Endothelial cell of umbilical vein (primary cell): ENCODE measurements at regions not wholly inside any gene's neighbourhood (a gene's known extent, or its start where the extent isn't known, plus 50 kb on each side); places are given as distances from the start of the nearest gene placed in this dataset.

ENCODE experiments used
- BruUV-seq: library from RNA; stranded (reverse); fragments of 400-500 nt; replicated peaks from 2 replicates; lab custom pipeline; 2021; lab: Mats Ljungman, UMichigan
- CTCF ChIA-PET: fragments of 300-600, 350-600 bp; sonication (Branson Sonifier 250); formaldehyde crosslinking; loops from one replicate; lab custom pipeline; 2021; ENCODE audit warnings: antibody characterized with exemption, inconsistent platforms; lab: Charles Lee
- POLR2A ChIA-PET: fragments of 300-600, 350-600 bp; sonication (Branson Sonifier 250); formaldehyde crosslinking; loops from one replicate; lab custom pipeline; 2021; ENCODE audit warnings: antibody characterized with exemption, inconsistent platforms; lab: Charles Lee
- DNase-seq: peaks from one replicate; pipeline ENCODE4 v3.0.0-alpha.2; 2011; ENCODE audit warnings: low read depth, low spot score
- FAIRE-seq: peaks from 2 replicates; lab custom pipeline; 2011; peaks lifted over from hg19 to GRCh38; lab: Jason Lieb, UNC
- H2AFZ ChIP-seq: 2 replicates; pipeline ENCODE4 v1.6.0; 2012; ENCODE audit warnings: low read depth, low read length, control low read depth, inconsistent platforms
- H3K27ac ChIP-seq: 2 replicates; pipeline ENCODE4 v1.5.1; 2011; ENCODE audit warnings: low read depth, mild to moderate bottlenecking, control low read depth, low read length, moderate library complexity; ENCODE audit not compliant: insufficient read depth
- H3K27me3 ChIP-seq, 2 experiments: 2 replicates each; pipeline versions ENCODE4 v1.6.0 to v1.6.1; 2011; ENCODE audit warnings: low read length in 2 of 2, mixed read lengths in 1 of 2; ENCODE audit not compliant: control insufficient read depth in 2 of 2, insufficient read depth in 2 of 2
- H3K36me3 ChIP-seq, 2 experiments: 2 replicates in 1 of 2; 3 replicates in 1 of 2; pipeline ENCODE4 v1.5.1; 2011; ENCODE audit warnings: low read length in 2 of 2, mild to moderate bottlenecking in 1 of 2, moderate library complexity in 1 of 2; ENCODE audit not compliant: control insufficient read depth in 2 of 2, insufficient read depth in 2 of 2; ENCODE audit errors: extremely low read depth in 1 of 2
- H3K4me1 ChIP-seq: 3 replicates; pipeline ENCODE4 v1.5.1; 2011; ENCODE audit warnings: mild to moderate bottlenecking, low read length; ENCODE audit not compliant: control insufficient read depth, insufficient read depth; ENCODE audit errors: extremely low read depth
- H3K4me2 ChIP-seq: 2 replicates; pipeline ENCODE4 v1.6.1; 2011; ENCODE audit warnings: low read length, control low read depth, mixed read lengths; ENCODE audit not compliant: insufficient read depth
- H3K4me3 ChIP-seq, 3 experiments: fragments of 200-600 bp in 1 of 3; sonication (generic), shearing (Covaris generic) in 1 of 3; replicated peaks in 1 of 3; 2 replicates each; pipeline ENCODE4 v1.5.1; 2011 to 2016; ENCODE audit warnings: control low read depth in 3 of 3, low read length in 3 of 3, mild to moderate bottlenecking in 2 of 3, inconsistent platforms in 1 of 3, low read depth in 1 of 3, moderate library complexity in 1 of 3; ENCODE audit not compliant: insufficient read depth in 1 of 3
- H3K79me2 ChIP-seq: 2 replicates; pipeline ENCODE4 v1.6.0; 2012; ENCODE audit warnings: low read length, inconsistent platforms; ENCODE audit not compliant: control insufficient read depth, insufficient read depth
- H3K9ac ChIP-seq: replicated peaks from 2 replicates; pipeline ENCODE3; 2011; ENCODE audit warnings: low read length, control low read depth; ENCODE audit not compliant: insufficient read depth; ENCODE audit errors: extremely low read depth
- H3K9me1 ChIP-seq: replicated peaks from 3 replicates; pipeline ENCODE4 v1.6.0; 2011; ENCODE audit warnings: mild to moderate bottlenecking, low read length; ENCODE audit not compliant: control insufficient read depth, insufficient read depth; ENCODE audit errors: extremely low read depth
- H3K9me3 ChIP-seq: replicated peaks from 2 replicates; pipeline ENCODE4 v1.5.1; 2012; ENCODE audit warnings: low read length, inconsistent platforms; ENCODE audit not compliant: control insufficient read depth, insufficient read depth
- H4K20me1 ChIP-seq: replicated peaks from 2 replicates; pipeline ENCODE3; 2011; ENCODE audit warnings: mild to moderate bottlenecking, low read length; ENCODE audit not compliant: control insufficient read depth, insufficient read depth; ENCODE audit errors: extremely low read depth
- CTCF ChIP-seq, 2 donors: IDR thresholded peaks; 1 replicate in 1 of 2; 2 replicates in 1 of 2; pipeline ENCODE4 v1.5.1; 2011; ENCODE audit warnings: low read length in 2 of 2, mild to moderate bottlenecking in 2 of 2, moderate library complexity in 2 of 2, control low read depth in 1 of 2, inconsistent platforms in 1 of 2, low read depth in 1 of 2; ENCODE audit not compliant: insufficient read depth in 1 of 2; ENCODE audit errors: extremely low read depth in 1 of 2
- EZH2 ChIP-seq: IDR thresholded peaks from 2 replicates; pipeline ENCODE4 v1.6.1; 2012; ENCODE audit warnings: borderline replicate concordance, low read depth, mild to moderate bottlenecking, moderate library complexity, low read length, inconsistent platforms; ENCODE audit not compliant: severe bottlenecking
- FOS ChIP-seq: IDR thresholded peaks from 2 replicates; pipeline ENCODE4 v1.6.1; 2011; ENCODE audit warnings: mild to moderate bottlenecking, low read length, moderate library complexity, borderline replicate concordance; ENCODE audit not compliant: insufficient read depth
- GATA2 ChIP-seq: IDR thresholded peaks from 2 replicates; pipeline ENCODE4 v1.7.0; 2011; ENCODE audit warnings: low read depth, mild to moderate bottlenecking, moderate library complexity, mixed read lengths, low read length; ENCODE audit not compliant: insufficient read length, insufficient read depth
- JUN ChIP-seq: IDR thresholded peaks from 2 replicates; pipeline ENCODE4 v1.6.1; 2011; ENCODE audit warnings: borderline replicate concordance, low read depth; ENCODE audit not compliant: insufficient read length, insufficient read depth
- MAX ChIP-seq: IDR thresholded peaks from 2 replicates; pipeline ENCODE4 v1.6.1; 2011; ENCODE audit not compliant: insufficient read depth, insufficient read length
- MYC ChIP-seq: IDR thresholded peaks from one replicate; pipeline ENCODE4 v1.6.1; 2011; ENCODE audit warnings: mild to moderate bottlenecking, low read depth, low read length
- POLR2A ChIP-seq: IDR thresholded peaks from 2 replicates; pipeline ENCODE4 v1.6.1; 2012; ENCODE audit warnings: low read depth, mild to moderate bottlenecking, control low read depth, low read length
- POLR2AphosphoS5 ChIP-seq: IDR thresholded peaks from 2 replicates; pipeline ENCODE4 v1.6.1; 2012; ENCODE audit warnings: low read depth, mild to moderate bottlenecking, control low read depth, low read length, moderate library complexity; ENCODE audit not compliant: insufficient read depth
- dilution Hi-C: fragments of 300-500 bp; cut with MboI; formaldehyde crosslinking; loops from one replicate; pipeline ENCODE4 v1.15.0; 2019; ENCODE audit warnings: low sequenced_read_pairs; ENCODE audit not compliant: extremely low pct_ligation_motif_present
- intact Hi-C: fragments of 100-400 bp; cut with micrococcal nuclease; formaldehyde crosslinking; loops from one replicate; pipeline ENCODE4 v1.10.0; 2022

GRCh38 chr14:80109055-80109454, 102.2 kb downstream of the DIO2 start:
- no peak for FAIRE-seq
- no peak overlapping the region for H3K4me3 ChIP-seq
- no peaks in the 10 kb centered on the region for H3K79me2 ChIP-seq
- no peak overlapping the region for H3K27ac ChIP-seq
- H3K9me1 ChIP-seq: no peaks in the 10 kb centered on the region
- ChIA-PET CTCF (no interaction called here), POLR2A (no interaction called here)
- BruUV-seq: no TSS peak
- no peaks in the 10 kb centered on the region for H4K20me1 ChIP-seq
- H3K4me1 ChIP-seq: no peaks in the 10 kb centered on the region
- H3K27me3 ChIP-seq: no peaks in the 10 kb centered on the region
- DNase-seq: no peak
- TF ChIP-seq JUN (no peak), GATA2 (no peak), FOS (no peak), CTCF (IDR thresholded peaks at IDR 0.05; ENCODE audit: extremely low read depth in 1 of 2, insufficient read depth in 1 of 2, low read depth in 1 of 2, low read length in 2 of 2) (no peak), MAX (no peak), EZH2 (no peak), POLR2AphosphoS5 (no peak), POLR2A (no peak), MYC (no peak)
- H3K9me3 ChIP-seq: no peaks in the 10 kb centered on the region
- no peaks in the 10 kb centered on the region for H3K36me3 ChIP-seq
- H3K4me2 ChIP-seq: no peak overlapping the region
- dilution Hi-C loops (no loop called here), intact Hi-C loops (no loop called here)
- no peak overlapping the region for H2AFZ ChIP-seq
- H3K9ac ChIP-seq: no peak overlapping the region
